Calu3 (cell line): ENCODE measurements at regions not wholly inside any gene's neighbourhood (a gene's known extent, or its start where the extent isn't known, plus 50 kb on each side); places are given as distances from the start of the nearest gene placed in this dataset.
A peak's percentile ranks its signal among the peaks of the same experiment; 100 is the strongest.

Experiments used
- BruUV-seq: library from RNA; stranded (reverse); fragments of 400-500 nt; replicated peaks from 2 replicates; lab custom pipeline; 2021; lab: Mats Ljungman, UMichigan
- CTCF ChIA-PET: fragments of 300-600 bp; sonication (Branson Sonifier 250); formaldehyde crosslinking; loops from one replicate; lab custom pipeline; 2022; ENCODE audit warnings: antibody characterized with exemption; lab: Charles Lee
- DNase-seq: peaks from one replicate; pipeline ENCODE4 v3.0.0; 2022
- H3K27ac Mint-ChIP-seq: one replicate; pipeline ENCODE4 v1.8.0; 2022; ENCODE audit warnings: mixed read lengths; ENCODE audit not compliant: unreplicated experiment
- H3K27me3 Mint-ChIP-seq: one replicate; pipeline ENCODE4 v1.8.0; 2022; ENCODE audit warnings: mixed read lengths; ENCODE audit not compliant: unreplicated experiment
- H3K36me3 Mint-ChIP-seq: one replicate; pipeline ENCODE4 v1.8.0; 2022; ENCODE audit warnings: mild to moderate bottlenecking, moderate library complexity, mixed read lengths; ENCODE audit not compliant: insufficient read depth, unreplicated experiment
- H3K4me1 Mint-ChIP-seq: one replicate; pipeline ENCODE4 v1.8.0; 2022; ENCODE audit warnings: mild to moderate bottlenecking, low read depth, mixed read lengths; ENCODE audit not compliant: unreplicated experiment
- H3K4me3 Mint-ChIP-seq: one replicate; pipeline ENCODE4 v1.8.0; 2022; ENCODE audit warnings: mild to moderate bottlenecking, low read depth, moderate library complexity, mixed read lengths; ENCODE audit not compliant: unreplicated experiment
- H3K9me3 Mint-ChIP-seq: one replicate; pipeline ENCODE4 v1.8.0; 2022; ENCODE audit warnings: low read depth, mixed read lengths; ENCODE audit not compliant: unreplicated experiment
- intact Hi-C: fragments of 100-400 bp; cut with micrococcal nuclease; formaldehyde crosslinking; loops from one replicate; pipeline ENCODE4 v1.10.0; 2022; ENCODE audit not compliant: unreplicated experiment
- TF ChIP-seq, protein P1 (sequence below): fragments of 200-600 bp; IDR thresholded peaks from one replicate; pipeline ENCODE4 v1.8.0; 2022; ENCODE audit warnings: antibody characterized with exemption; ENCODE audit not compliant: unreplicated experiment

DNA sequence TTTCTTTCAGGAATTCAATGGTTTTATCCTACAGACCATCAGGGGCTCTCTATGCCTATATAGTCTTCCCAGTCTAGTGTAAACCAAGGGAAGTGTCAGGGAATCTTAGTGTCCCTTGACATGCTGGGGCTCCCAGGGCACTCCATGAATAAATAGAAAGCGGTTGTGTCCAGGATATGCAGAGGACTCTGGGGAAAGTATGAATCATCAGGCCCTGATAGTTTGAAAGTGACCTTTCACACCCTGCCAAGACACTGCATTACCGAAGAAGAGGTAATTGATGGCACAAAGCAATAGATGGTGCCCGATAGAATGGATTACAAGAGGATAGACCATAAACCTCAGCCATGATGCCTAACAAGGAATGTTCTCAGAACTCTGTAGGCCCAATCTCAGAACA lies 163.3 kb upstream of the DAPK1 start:
- Mint-ChIP-seq H3K27me3 (no peaks in the 10 kb centered on the region), H3K36me3 (peaks cover 5% of the 10 kb centered on the region), H3K4me1 (peaks cover 18% of the 10 kb centered on the region), H3K4me3 (no peak overlapping the region), H3K27ac (no peak overlapping the region), H3K9me3 (peaks cover 4% of the 10 kb centered on the region)
- no peak for DNase-seq
- CTCF ChIA-PET: no interaction called here
- intact Hi-C loops: loop anchor here (10.0 kb wide), 1 partner anchor 280 kb away; no protein-coding TSS in a partner anchor
- TF ChIP-seq, protein P1, sequence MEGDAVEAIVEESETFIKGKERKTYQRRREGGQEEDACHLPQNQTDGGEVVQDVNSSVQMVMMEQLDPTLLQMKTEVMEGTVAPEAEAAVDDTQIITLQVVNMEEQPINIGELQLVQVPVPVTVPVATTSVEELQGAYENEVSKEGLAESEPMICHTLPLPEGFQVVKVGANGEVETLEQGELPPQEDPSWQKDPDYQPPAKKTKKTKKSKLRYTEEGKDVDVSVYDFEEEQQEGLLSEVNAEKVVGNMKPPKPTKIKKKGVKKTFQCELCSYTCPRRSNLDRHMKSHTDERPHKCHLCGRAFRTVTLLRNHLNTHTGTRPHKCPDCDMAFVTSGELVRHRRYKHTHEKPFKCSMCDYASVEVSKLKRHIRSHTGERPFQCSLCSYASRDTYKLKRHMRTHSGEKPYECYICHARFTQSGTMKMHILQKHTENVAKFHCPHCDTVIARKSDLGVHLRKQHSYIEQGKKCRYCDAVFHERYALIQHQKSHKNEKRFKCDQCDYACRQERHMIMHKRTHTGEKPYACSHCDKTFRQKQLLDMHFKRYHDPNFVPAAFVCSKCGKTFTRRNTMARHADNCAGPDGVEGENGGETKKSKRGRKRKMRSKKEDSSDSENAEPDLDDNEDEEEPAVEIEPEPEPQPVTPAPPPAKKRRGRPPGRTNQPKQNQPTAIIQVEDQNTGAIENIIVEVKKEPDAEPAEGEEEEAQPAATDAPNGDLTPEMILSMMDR: no peak
- no TSS peak for BruUV-seq

DNA sequence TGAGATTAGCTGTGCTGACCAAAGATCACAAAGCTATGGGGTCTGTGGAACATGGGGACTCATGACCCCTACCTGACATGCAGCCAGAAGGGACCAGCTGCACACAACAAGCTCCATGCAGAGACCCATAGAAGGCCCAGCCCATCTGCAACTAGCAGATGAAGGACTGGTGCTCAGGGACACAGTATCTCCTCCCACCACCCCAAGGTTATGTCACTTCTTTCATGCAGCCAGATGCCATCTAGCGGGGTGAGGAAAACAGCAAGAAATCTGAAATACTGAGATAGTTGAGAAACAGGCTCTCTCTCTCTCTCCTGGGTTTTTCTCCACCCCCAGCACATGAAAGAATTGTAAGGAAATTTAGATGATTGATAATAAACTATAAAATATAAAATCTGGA lies 161.3 kb upstream of the DAPK1 start:
- Mint-ChIP-seq H3K4me3 (peak overlapping the region; percentile 68), H3K4me1 (peaks cover 18% of the 10 kb centered on the region), H3K36me3 (peaks cover 5% of the 10 kb centered on the region), H3K27me3 (no peaks in the 10 kb centered on the region), H3K9me3 (no peaks in the 10 kb centered on the region), H3K27ac (no peak overlapping the region)
- no TSS peak for BruUV-seq
- TF ChIP-seq, protein P1: no peak
- CTCF ChIA-PET: interaction anchor here (2.0 kb wide), 1 partner anchor 163 kb away, joined by 4 read pairs; no protein-coding TSS in a partner anchor
- no peak for DNase-seq
- intact Hi-C loops: loop anchor here (2.0 to 10.0 kb wide), 6 partner anchors 36 to 326 kb away; no protein-coding TSS in a partner anchor

DNA sequence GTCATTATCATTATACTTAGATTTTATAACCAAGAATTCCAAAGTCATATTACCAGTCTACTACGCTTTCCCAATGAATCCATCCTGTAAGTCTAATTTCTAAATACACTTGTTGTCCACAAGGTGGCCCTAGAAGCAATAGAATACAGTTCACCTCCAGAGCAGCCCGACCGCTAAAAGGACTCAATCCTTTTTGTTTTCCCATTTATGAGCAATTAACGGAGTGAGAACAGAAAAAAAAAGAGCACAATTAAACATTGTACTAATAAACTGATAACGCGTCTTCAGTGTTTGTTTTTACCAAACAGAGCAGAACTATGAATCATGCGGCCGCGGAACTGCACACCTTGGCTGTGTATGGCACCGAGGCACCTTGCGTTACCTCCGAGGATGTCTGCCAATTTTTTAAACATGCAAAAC lies 160.7 kb upstream of the DAPK1 start:
- intact Hi-C loops: loop anchor here (2.0 to 10.0 kb wide), 6 partner anchors 35 to 326 kb away; no protein-coding TSS in a partner anchor
- peak; percentile 51 for DNase-seq
- BruUV-seq: no TSS peak
- TF ChIP-seq, protein P1: no peak
- peaks cover 18% of the 10 kb centered on the region for H3K4me1 Mint-ChIP-seq
- H3K27me3 Mint-ChIP-seq: no peaks in the 10 kb centered on the region
- peak overlapping the region; percentile 87 for H3K27ac Mint-ChIP-seq
- CTCF ChIA-PET: interaction anchor here (0.7 to 2.0 kb wide), 7 partner anchors 71 to 326 kb away, joined by 3 to 5 read pairs (median 4); partner anchors contain the start of gene DAPK1
- H3K4me3 Mint-ChIP-seq: peak overlapping the region; percentile 68
- peaks cover 5% of the 10 kb centered on the region for H3K36me3 Mint-ChIP-seq
- H3K9me3 Mint-ChIP-seq: peaks cover 2% of the 10 kb centered on the region

DNA sequence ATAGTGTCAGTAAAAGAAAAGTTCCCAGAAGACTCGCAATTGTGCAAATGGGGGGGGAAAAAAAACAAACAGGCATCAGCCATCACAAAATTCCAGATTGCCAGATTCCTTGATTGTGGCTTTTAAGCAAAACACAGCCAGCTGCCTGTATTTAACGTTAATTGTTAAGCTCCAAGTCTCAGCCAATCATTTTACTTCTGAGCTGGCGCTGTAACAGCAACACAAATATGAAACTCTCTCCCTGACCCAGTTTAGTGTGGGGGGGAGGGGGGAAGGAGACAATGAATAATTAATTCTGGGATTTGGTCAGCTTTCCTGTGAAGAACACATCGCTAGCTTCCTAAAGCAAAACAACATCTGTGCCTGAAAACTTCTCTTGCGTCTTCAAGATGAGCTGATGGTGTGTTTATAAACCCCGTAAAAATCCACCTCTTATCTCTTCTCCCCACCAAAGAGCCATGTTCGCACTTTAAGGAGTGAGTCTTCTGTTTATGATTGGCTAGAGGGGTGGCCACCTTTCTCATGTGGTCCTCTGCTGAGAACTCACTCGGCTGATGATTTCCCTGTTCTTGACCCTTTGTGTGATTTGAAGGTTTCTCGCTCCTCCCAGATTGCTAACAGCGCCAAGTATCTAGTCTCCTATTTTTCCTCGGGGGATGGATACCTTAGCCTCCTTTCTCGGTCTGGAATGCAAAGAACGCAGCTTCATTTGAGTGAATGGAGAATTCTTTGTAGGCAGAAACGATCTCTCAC lies 160.2 kb upstream of the DAPK1 start:
- CTCF ChIA-PET: interaction anchor here (0.7 to 1.3 kb wide), 7 partner anchors 71 to 325 kb away, joined by 3 to 5 read pairs (median 4); partner anchors contain the start of gene DAPK1
- Mint-ChIP-seq H3K4me1 (peaks cover 18% of the 10 kb centered on the region), H3K27me3 (no peaks in the 10 kb centered on the region), H3K9me3 (peaks cover 2% of the 10 kb centered on the region), H3K27ac (peak overlapping the region; percentile 87), H3K36me3 (peaks cover 5% of the 10 kb centered on the region), H3K4me3 (peak overlapping the region; percentile 68)
- no TSS peak for BruUV-seq
- peak; percentile 10 for DNase-seq
- intact Hi-C loops: loop anchor here (2.0 to 10.0 kb wide), 6 partner anchors 35 to 325 kb away; no protein-coding TSS in a partner anchor
- TF ChIP-seq, protein P1: no peak
